T-helper 2 cell treated with Interferon-gamma antibody and Interleukin-4, amounts not matched to agents 100 ng/mL and 5 ng/mL, for 36 hours (primary cell): ENCODE measurements at regions not wholly inside any gene's neighbourhood (a gene's known extent, or its start where the extent isn't known, plus 50 kb on each side); places are given as distances from the start of the nearest gene placed in this dataset.

Experiments used
- intact Hi-C: fragments of 100-400 bp; cut with micrococcal nuclease; formaldehyde crosslinking; loops from one replicate; pipeline ENCODE4 v1.15.1; 2023

- intact Hi-C loops: no loop called here
Observed at GRCh38 chr4:136769717-136770116, 762.6 kb downstream of the PCDH18 start.

- intact Hi-C loops: no loop called here
Observed at GRCh38 chr4:136768925-136769275, 763.4 kb downstream of the PCDH18 start.

- intact Hi-C loops: no loop called here
Observed at GRCh38 chr4:136768213-136768924, 763.9 kb downstream of the PCDH18 start.

GRCh38 chr4:136763919-136764318 lies 768.4 kb downstream of the PCDH18 start:
- intact Hi-C loops: no loop called here

- intact Hi-C loops: no loop called here
Observed at GRCh38 chr4:136755531-136755916, 776.8 kb downstream of the PCDH18 start.

GRCh38 chr4:136754810-136755530 lies 777.3 kb downstream of the PCDH18 start:
- intact Hi-C loops: no loop called here

- intact Hi-C loops: no loop called here
Observed at GRCh38 chr4:136751556-136751955, 780.7 kb downstream of the PCDH18 start.

- intact Hi-C loops: no loop called here
Observed at GRCh38 chr4:136750897-136751296, 781.4 kb downstream of the PCDH18 start.

- intact Hi-C loops: no loop called here
Observed at GRCh38 chr4:136749989-136750388, 782.3 kb downstream of the PCDH18 start.

- intact Hi-C loops: no loop called here
Observed at GRCh38 chr4:136748773-136749172, 783.5 kb downstream of the PCDH18 start.

- intact Hi-C loops: no loop called here
Observed at GRCh38 chr4:136748165-136748564, 784.1 kb downstream of the PCDH18 start.

GRCh38 chr4:136743238-136743637 lies 789.1 kb downstream of the PCDH18 start:
- intact Hi-C loops: no loop called here

GRCh38 chr4:136742333-136742732 lies 790.0 kb downstream of the PCDH18 start:
- intact Hi-C loops: no loop called here

GRCh38 chr4:136741468-136741867 lies 790.8 kb downstream of the PCDH18 start:
- intact Hi-C loops: no loop called here

GRCh38 chr4:136740326-136740725 lies 792.0 kb downstream of the PCDH18 start:
- intact Hi-C loops: no loop called here

- intact Hi-C loops: no loop called here
Observed at GRCh38 chr4:136737066-136737465, 795.2 kb downstream of the PCDH18 start.

- intact Hi-C loops: no loop called here
Observed at GRCh38 chr4:136731025-136731424, 801.3 kb downstream of the PCDH18 start.

- intact Hi-C loops: no loop called here
Observed at GRCh38 chr4:136725286-136726081, 806.8 kb downstream of the PCDH18 start.

- intact Hi-C loops: no loop called here
Observed at GRCh38 chr4:136713140-136713539, 819.2 kb downstream of the PCDH18 start.

GRCh38 chr4:136709897-136710296 lies 822.4 kb downstream of the PCDH18 start:
- intact Hi-C loops: no loop called here

GRCh38 chr4:136706942-136707341 lies 825.4 kb downstream of the PCDH18 start:
- intact Hi-C loops: no loop called here

- intact Hi-C loops: no loop called here
Observed at GRCh38 chr4:136699905-136700304, 832.4 kb downstream of the PCDH18 start.
